Hematopoietic multipotent progenitor cell treated with erythropoietin and hydrocortisone succinate and interleukin-3 and kit ligand, for 4 days (in vitro differentiated cells): ENCODE measurements at regions not wholly inside any gene's neighbourhood (a gene's known extent, or its start where the extent isn't known, plus 50 kb on each side); places are given as distances from the start of the nearest gene placed in this dataset.
A peak's percentile ranks its signal among the peaks of the same experiment; 100 is the strongest.
"Not testable (repeated sequence)": the region's sequence is repeated elsewhere in the genome, so short reads cannot be mapped to it uniquely, and the experiment has no call there.

ENCODE experiments used
- DNase-seq: peaks from one replicate; pipeline ENCODE4 v3.0.0-alpha.2; 2015

DNA sequence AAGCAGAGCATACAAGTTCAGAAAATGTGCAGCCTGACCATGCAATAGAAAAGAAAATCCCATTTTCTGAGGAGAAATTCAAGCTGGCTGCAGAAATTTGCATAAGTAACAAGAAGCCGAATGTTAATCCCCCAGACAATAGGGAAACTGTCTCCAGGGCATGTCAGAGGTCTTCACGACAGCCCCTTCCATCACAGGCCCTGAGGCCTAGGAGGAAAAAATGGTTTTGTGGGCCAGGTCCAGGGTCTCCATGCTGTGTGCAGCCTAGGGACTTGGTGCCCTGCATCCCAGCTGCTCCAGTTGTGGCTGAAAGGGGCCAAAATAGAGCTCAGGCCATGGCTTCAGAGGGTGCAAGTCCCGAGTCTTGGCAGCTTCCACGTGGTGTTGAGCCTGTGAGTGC is 225.8 kb upstream of the MSX2 start:
- DNase-seq, result not testable (repeated sequence)

DNA sequence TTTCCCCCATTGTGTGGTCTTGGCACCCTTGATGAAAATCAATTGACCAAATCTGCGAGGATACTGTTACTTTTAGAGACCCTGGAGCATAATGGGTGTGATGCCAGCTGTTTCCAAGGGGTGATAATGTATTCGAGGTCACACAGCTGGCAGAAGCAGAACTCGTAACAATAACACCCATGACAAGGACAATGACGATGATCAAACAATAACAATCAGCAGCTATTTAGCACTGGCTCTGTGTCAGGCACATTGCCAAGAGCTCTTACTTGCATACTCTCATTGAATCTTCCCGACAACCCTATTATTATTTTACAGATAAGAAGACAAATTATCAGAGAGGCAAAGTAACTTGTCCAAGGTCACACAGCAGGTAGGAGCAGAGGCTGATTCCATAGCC is 223.7 kb upstream of the MSX2 start:
- DNase-seq, result no peak

DNA sequence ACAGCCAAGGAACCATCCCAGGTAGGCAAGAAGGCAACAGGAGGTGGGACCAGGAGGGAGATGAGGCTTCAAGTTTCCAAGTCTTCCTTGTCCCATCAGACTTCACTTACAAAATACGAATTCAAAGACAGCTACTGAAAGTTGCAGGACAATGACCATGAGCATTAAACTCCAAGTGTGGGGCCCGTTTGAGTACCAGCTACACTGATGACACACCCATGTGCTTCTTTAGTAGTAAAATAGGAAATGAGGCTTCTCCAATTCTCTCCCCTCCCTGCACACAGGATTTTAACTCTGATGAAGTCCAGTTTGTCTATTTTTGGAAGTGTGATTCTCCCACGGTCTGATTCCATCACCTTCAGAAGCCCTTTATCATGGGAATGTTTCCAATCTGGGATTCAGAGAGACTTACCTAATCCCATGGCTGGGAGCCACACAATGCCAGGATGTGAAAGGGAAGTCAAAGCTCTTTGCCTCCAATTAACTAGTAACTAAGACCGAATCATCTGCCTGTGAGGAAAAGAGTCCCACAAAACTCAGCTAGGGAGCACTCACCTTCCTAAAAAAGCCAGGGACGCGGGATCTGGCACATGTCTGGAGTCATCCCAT is 222.8 kb upstream of the MSX2 start:
- DNase-seq, result no peak

DNA sequence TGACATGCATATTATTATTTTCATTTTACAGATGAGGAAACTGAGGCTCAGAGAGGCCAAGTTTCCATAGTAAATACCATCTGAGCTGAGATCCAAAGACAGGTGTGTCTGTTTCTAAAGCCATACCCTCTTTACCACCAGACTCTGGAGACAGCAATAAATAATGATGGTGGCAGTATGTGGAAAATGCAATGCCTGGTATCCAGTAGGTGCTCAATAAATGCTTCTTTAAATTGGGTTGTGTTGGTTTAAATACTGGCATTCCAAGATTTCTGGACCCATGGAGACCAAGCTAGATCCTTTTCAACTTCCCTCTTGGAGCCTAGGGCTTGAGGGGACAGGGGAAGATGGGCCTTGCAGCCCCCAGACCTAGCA is 221.3 kb upstream of the MSX2 start:
- no peak for DNase-seq

DNA sequence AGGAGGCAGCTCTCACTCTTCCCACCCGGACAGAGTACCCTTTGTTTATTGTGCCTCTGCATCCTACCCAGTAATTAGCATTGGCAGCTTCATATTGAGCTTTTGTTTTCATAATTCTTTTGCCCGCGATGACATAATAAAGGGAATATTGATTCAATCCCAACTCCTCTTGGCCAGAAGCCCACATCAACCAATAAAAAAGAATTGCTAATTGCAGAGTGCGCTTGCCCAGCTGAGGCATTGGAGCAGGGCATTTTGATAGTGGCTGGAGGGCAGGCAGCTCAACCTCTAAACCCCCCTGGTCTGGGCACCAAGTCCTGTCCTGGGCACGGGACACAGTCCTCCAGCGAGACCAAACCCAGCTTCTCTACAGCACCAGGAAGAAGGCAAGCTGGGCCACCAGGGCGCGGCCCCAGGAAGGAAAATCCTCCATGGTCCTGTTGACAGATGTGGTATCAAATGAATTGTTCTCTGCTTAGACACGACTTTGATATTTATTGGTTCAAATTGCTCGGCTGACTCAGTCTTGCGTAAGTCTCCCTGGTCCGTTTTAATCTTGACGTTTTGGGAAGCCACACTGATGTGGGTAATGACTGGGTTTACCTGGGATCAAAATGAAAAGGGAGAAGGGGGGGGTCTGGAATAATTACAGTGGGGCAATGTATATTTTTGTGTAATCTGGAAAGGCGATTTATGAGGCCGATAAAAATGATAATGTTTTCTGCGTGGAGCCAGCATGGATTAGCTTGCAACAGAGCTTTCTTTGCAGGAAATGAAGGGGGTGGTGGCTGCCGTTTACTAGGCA is 220.7 kb upstream of the MSX2 start:
- DNase-seq, result no peak

DNA sequence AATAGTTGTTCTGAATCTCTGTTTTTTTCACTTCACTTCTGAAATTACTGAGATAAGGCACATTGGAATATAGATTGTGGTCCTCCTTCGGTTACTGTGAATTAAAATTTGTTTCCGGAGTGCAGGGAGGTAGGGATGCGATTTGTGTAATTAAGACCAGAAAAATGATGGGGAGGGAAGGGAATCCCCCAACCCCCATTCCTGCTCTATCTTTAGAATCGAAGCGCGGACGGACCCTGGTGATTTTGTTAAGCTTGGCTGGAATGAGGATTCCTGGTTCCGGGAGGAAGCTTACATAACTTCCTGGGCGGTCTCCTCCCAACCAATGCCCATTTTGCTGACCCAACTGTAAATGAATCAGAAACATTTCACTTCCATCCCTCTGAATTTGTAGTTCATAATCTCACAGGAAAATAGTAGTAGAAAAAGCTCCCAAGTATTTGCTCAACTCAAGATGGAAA is 220.1 kb upstream of the MSX2 start:
- no peak for DNase-seq

DNA sequence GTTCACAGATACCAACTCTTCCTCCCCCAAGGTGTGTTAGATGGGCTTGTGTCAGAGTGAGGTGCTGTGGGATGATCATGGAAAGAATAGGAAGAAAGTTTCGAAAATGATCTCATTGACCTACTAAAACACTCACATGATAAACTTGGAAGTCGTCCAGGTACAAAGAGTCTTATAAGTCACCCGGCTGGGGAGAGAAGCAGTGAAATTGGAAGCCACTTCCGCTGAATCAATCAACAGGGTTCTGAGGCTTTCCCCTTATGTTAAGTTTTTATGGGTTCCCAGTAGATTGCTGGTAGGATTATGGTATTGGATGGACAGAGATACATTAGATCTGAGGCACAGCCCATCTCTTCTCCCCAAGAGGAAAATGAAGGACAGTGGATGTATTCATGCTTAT is 218.8 kb upstream of the MSX2 start:
- no peak for DNase-seq

DNA sequence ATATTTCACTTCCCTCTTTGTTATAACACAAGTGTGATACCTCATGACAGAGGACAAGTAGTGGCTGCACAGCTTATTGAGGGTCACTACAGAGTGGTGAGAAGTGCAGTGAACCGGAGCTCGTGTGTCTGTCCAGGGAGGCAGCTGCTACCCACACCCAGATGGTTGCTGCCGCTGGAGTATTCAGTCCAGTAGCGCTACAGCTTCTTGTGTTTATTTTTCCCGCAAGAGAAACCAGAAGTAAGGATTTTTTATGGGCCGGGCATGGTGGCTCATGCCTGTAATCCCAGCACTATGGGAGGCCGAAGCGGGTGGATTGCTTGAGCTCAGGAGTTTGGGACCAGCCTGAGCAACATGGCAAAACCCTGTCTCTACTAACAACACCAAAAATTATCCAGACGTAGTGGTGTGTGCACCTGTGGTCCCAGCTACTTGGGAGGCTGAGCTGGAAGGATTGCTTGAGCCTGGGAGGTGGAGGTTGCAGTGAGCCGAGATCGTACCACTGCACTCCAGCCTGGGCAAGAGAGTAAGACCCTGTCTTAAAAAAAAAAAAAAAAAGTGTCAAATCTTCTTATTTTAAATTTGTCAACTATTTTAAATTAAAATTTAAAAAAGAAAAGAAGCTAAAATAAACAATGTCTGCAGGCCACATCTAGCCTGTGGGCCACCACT is 213.5 kb upstream of the MSX2 start:
- not testable (repeated sequence) for DNase-seq

DNA sequence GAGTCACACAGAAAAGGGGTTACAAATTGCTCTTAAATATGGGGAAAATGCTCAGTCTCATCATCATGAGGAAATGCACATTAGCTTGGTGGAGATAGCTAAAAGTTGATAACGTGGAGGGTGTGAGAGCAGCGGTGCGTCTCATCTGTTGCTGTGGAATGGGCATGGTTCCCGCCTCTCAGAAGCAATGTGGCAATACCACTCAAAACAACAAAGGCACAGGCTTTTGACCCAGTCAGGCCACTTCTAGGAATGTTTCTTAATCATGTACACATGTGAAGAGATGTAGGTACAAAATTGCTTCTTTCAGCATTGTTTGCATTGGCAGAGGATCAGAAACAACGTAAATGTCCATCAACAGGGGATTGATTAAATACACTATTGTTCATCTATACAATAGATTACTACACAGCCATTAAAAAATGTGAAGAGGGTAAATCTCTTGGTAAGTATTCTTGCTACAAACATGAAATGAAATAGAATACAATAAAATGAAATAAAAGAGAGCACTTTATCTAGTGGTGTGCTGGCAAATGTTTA is 212.6 kb upstream of the MSX2 start:
- DNase-seq, result no peak

DNA sequence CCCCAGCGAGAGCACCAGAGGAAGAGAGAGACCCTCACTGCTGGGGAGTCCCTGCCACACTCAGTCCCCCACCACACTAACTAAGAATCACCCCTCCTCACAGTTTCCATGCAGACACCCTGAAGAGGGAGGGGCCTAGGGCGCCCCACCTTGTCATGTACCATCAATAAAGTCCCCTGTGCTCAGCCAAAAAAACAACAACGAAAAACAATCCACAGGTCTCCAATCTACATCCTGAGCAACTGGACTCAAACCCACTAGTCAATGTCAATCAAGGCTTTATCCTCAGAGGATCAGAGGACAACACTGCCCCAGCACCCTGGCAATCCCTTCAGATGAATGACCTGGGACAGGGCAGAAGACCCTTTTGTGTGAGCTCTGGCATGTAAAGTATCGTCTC is 210.1 kb upstream of the MSX2 start:
- DNase-seq, result no peak

DNA sequence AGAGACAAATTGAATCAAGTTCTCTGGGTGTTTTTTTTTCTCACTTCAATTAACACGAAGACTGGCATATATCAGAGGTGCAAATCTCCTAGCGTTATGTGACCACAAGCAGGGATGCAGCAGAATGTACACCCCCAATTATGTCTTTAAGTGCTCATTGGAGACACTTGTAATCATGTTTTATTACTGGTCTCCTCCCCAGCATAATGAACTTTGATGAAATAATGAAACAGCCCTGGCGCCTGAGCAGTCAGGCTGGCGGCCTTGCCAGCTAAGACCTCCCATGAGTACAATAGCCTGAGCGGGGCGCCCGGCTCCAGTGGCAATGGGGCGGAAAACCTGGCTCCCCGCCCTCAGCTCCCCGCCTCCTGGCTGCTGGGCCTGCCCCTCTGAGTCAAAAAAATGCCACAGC is 209.4 kb upstream of the MSX2 start:
- no peak for DNase-seq

DNA sequence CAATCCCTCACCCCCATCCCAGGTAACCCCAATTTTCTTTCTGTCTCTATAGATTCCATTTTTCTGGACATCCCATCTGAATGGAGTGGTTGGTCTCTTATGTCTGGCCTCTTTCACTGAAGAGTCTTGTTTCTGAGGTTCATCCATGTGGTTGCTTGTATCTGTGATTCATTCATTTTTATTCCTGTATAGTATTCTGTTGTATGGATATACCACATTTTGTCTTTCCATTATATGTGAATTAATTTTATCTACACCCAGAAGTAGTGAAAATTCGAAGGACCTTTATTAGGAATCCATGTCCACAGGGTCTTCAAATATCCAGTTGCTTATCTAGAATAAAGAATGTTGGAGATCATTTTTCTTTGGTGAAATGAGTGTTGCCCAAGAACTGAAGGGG is 207.6 kb upstream of the MSX2 start:
- no peak for DNase-seq

DNA sequence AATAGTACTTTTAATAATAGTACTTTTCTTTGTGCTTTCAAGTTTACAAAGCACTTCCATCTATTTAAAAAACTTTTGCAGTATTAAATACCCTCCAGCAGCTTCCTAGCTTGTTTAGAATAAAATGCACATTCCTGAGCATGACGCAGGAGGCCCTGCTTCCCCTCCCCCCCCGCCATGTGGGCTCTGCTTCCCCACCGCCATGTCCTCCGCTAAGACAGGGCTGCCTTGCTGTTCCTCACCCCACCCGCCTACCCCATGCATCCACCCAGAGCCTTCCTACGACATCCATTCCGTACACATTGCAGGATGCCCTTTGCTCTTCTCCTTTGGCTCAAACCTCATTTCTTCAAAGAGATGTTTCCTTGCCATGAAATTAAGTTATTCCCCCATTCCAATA is 205.9 kb upstream of the MSX2 start:
- no peak for DNase-seq

DNA sequence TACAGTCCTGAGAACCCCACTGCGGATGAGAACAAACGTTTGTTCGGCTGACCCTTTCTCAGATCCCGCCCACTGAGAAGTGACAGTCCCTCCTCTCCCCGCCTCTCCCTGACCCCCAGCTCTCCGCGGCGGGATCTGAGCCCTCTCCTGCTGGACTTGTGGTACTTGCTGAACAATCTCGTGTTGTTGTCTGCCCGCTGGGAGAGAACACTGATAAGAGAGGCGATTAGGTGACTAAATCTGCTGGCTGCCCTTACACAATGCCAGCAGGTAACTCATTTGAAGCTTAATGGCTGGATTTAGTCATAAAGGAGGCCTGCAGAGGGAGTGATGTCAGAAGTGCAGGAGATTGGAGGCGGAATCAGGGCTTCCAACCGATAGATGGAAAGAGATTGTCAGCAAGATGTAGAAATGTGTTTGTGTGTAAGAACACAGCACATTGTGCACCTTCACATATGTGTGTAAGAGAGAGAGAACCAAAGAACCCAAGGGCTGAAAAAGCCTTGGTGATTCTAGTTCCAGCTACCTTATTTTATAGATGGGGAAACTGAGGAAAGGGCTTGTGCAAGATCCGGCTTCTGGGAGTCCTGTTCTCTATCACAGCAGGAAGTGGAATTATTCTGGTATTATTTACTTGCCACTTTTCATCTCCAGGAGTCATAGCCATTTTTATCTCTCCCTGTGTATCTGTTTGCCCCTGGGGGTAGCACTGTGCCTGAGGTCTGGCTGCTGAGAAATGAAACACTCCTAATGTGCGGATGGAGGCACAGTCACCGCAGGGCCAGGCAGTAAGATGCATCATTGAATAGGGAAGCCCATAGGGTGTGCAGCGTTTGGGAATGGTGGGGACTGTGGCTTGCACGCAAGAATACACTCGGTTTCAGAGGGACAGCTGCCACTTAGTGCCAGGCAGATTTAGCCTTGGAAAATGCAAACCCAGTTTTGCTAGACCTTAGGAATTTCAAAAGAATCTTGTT is 203.7 kb upstream of the MSX2 start:
- no peak for DNase-seq

DNA sequence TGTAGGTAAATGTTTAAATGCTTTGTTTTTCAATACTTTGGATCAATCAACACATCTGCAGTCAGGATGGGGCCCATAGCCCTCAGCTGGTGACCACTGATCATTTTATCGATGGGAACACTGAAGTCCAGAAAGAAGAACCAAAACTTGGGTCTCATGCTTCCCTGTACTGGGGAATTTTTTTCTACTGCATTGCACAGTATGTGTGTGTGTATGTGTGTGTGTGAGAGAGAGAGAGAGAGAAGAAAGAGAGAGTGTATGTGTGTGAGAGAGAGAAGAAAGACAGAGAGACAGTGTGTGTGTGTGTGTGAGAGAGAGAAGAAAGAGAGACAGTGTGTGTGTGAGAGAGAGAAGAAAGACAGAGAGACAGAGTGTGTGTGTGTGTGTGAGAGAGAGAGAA is 202.9 kb upstream of the MSX2 start:
- DNase-seq, result no peak

DNA sequence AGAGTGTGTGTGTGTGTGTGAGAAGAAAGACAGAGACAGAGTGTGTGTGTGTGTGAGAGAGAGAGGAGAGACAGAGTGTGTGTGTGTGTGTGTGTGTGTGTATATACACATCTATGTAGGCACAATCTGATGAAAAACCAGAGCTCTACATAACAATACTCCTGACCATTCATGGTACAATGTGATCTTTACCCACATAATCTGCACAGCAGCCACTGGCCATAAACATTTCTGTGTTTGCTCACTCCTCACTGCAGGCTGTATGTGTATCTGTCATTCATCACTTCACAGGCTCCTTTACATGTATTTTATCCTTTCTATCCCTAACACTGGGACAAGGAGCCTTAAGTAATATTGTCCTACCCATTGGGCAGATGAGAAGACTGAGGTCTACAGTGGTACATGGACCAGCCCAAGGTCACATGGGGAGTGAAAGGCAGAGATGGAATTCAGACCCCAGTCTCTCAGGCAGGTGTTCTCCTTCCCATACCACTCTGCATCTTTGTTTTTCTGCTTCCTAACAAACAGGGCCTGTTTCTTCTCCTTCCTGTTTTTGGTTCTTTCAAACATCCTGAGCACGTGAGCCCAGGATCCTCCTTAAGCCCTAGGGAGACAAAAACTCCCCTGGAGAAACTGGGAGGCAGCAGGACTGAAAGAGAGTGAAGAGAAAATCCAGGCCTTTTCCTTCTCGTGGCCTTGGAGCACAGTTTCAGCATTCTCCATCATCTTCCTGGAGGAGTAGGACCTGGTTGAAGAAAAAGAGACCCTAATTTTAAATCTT is 201.7 kb upstream of the MSX2 start:
- no peak for DNase-seq

DNA sequence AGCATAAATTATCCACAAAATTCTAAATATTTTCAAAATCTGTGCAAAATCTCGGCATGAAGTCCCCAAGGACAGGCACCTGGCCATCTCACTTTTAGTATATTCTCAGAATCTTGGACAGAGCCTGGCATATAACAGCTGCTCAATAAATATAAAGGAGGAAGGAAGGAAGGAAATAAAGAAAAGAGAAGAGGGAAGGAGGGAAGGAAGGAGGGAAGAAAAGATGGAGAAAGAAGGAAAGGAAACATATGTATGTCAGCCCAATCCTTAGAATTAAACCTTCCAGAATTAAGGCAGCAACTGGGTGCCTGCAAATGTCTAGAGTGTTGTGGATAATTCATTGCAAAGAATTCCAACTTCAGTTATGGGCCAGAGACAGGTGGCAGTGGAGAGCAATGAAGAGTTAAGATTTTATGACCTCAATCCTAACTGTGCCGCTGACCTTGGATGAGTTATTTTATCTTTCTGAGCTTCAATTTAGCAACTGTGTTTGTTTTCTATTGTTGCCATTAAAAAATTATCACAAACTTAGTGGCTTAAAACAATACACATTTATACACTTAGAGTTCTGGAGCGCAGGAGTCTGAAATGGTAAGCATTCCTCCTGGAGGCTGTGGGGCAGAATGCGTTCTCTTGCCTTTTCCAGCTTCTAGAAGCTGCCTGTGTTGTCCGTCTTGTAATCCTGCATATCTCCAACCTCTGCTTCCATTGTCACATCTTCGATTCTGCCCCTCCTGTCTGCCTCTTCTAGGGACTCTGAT is 200.9 kb upstream of the MSX2 start:
- DNase-seq, result no peak

DNA sequence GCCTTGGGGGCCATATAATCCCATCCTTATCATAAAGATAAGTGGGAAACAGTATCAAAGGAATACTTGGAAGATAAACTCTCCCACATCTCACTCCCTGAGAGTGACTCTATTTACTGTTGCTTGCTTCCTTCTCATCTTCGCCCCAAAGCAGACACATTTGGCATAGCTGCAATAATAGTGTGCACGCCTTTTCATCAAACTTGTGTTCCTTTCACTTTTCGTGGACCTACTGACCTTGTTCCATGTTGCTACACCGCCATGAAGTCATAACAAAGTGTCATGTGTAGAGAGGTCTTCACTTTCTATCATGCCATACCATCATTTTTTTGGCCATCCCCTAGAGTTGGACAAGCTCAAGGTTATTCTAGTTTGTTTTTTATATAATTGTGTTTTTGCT is 200.0 kb upstream of the MSX2 start:
- DNase-seq, result no peak

DNA sequence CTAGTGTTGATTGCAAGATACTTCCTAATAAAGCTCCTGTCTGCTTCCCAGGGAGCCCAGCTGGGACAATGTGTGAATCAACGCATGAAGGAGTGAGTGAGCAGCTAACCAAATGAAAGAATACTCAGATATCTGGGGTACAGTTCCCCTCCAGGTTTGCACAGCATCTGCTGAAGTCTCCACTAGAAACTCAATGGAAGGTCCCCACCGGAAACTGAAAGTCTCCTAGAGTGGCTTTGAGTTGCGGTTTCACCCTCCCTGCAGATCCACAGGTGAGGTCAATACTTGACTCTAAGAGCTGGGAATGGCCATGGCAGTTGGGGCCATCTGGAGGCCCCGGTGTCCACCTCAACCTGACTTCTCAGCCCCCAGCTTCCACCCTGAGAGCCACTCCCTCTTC is 198.2 kb upstream of the MSX2 start:
- no peak for DNase-seq

DNA sequence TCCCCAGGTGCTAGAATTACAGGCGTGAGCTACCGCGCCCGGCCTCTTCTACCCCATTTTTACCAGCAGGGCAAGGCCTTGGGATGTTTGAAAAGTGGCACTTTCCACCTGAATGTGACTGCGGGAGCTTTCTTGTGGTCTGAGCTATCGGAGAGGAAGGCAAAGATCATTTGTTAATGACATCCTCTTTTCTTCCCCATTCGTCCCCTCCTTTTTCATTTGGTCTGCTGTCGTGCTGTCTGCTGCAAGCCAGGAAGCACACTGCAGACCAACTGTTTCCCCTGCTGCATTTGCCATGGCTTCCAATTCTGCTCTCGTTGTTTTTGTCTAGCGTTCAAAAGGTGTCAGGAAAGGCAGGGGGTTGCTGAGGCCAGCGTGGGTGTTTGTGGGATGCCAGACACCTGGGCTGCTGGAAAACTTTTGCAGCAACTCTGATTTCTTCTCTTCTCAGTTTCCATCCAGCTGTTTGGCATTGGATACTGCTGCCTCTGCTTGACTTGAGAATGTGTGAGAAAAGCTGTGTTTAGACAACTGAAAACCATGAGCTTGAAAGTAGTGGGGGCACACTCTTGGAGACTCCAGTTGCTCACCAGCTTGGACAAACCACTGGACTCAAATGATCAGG is 196.4 kb upstream of the MSX2 start:
- peak; percentile 72 for DNase-seq
